ENCODE measurements at regions not wholly inside any gene's neighbourhood (a gene's known extent, or its start where the extent isn't known, plus 50 kb on each side); places are given as distances from the start of the nearest gene placed in this dataset.

GRCh38 chr12:127749416-127749815 lies 517.6 kb upstream of the TMEM132C start:
- no peak for DNase-seq (ENCODE audit: low spot score)

- no peak for DNase-seq (ENCODE audit: low spot score)
Measured at GRCh38 chr12:127750076-127750840, 516.7 kb upstream of the TMEM132C start.

- DNase-seq (ENCODE audit: low spot score) = no peak
Measured at GRCh38 chr12:127752802-127753201, 514.2 kb upstream of the TMEM132C start.

GRCh38 chr12:127760357-127760756 lies 506.6 kb upstream of the TMEM132C start:
- DNase-seq (ENCODE audit: low spot score) = no peak

- DNase-seq (ENCODE audit: low spot score) = no peak
Measured at GRCh38 chr12:127760996-127761395, 506.0 kb upstream of the TMEM132C start.

GRCh38 chr12:127761880-127762279 lies 505.1 kb upstream of the TMEM132C start:
- no peak for DNase-seq (ENCODE audit: low spot score)

GRCh38 chr12:127767656-127768055 lies 499.3 kb upstream of the TMEM132C start:
- DNase-seq (ENCODE audit: low spot score) = no peak

GRCh38 chr12:127770118-127770517 lies 496.9 kb upstream of the TMEM132C start:
- DNase-seq (ENCODE audit: low spot score) = no peak

- no peak for DNase-seq (ENCODE audit: low spot score)
Measured at GRCh38 chr12:127771546-127771945, 495.4 kb upstream of the TMEM132C start.

- DNase-seq (ENCODE audit: low spot score) = no peak
Measured at GRCh38 chr12:127773520-127773919, 493.4 kb upstream of the TMEM132C start.

- no peak for DNase-seq (ENCODE audit: low spot score)
Measured at GRCh38 chr12:127774828-127775227, 492.1 kb upstream of the TMEM132C start.

- DNase-seq (ENCODE audit: low spot score) = peak; percentile 20
Measured at GRCh38 chr12:127779301-127780045, 487.5 kb upstream of the TMEM132C start.

GRCh38 chr12:127780881-127781280 lies 486.1 kb upstream of the TMEM132C start:
- no peak for DNase-seq (ENCODE audit: low spot score)

GRCh38 chr12:127781336-127781735 lies 485.6 kb upstream of the TMEM132C start:
- no peak for DNase-seq (ENCODE audit: low spot score)

GRCh38 chr12:127785540-127785939 lies 481.4 kb upstream of the TMEM132C start:
- peak; percentile 47 for DNase-seq (ENCODE audit: low spot score)

- no peak for DNase-seq (ENCODE audit: low spot score)
Measured at GRCh38 chr12:127785986-127786590, 480.9 kb upstream of the TMEM132C start.

GRCh38 chr12:127787544-127787943 lies 479.4 kb upstream of the TMEM132C start:
- DNase-seq (ENCODE audit: low spot score) = no peak

- DNase-seq (ENCODE audit: low spot score) = no peak
Measured at GRCh38 chr12:127790376-127790775, 476.6 kb upstream of the TMEM132C start.

- no peak for DNase-seq (ENCODE audit: low spot score)
Measured at GRCh38 chr12:127791217-127791616, 475.8 kb upstream of the TMEM132C start.

- no peak for DNase-seq (ENCODE audit: low spot score)
Measured at GRCh38 chr12:127797918-127798317, 469.1 kb upstream of the TMEM132C start.

- no peak for DNase-seq (ENCODE audit: low spot score)
Measured at GRCh38 chr12:127802271-127802670, 464.7 kb upstream of the TMEM132C start.

GRCh38 chr12:127803545-127803944 lies 463.4 kb upstream of the TMEM132C start:
- no peak for DNase-seq (ENCODE audit: low spot score)

- peak; percentile 11 for DNase-seq (ENCODE audit: low spot score)
Measured at GRCh38 chr12:127809275-127809674, 457.7 kb upstream of the TMEM132C start.
